HG03521 (cell line): ENCODE measurements at regions not wholly inside any gene's neighbourhood (a gene's known extent, or its start where the extent isn't known, plus 50 kb on each side); places are given as distances from the start of the nearest gene placed in this dataset.
"Not testable (repeated sequence)": the region's sequence is repeated elsewhere in the genome, so short reads cannot be mapped to it uniquely, and the experiment has no call there.

Experiments
- ATAC-seq: cut with Tn5 transposase; IDR thresholded peaks from one replicate; pipeline ENCODE4 v1.9.1; 2021; ENCODE audit warnings: mild to moderate bottlenecking, moderate library complexity; ENCODE audit not compliant: unreplicated experiment

- ATAC-seq, result no peak
These were observed 799.3 kb downstream of the TBC1D32 start for GRCh38 chr6:120534954-120535353.

GRCh38 chr6:120526576-120526975 lies 807.7 kb downstream of the TBC1D32 start:
- no peak for ATAC-seq

- no peak for ATAC-seq
These were observed 819.7 kb downstream of the TBC1D32 start for GRCh38 chr6:120514544-120514943.

- ATAC-seq, result no peak
These were observed 822.6 kb downstream of the TBC1D32 start for GRCh38 chr6:120511712-120512111.

- no peak for ATAC-seq
These were observed 835.6 kb downstream of the TBC1D32 start for GRCh38 chr6:120498711-120499110.

GRCh38 chr6:120496661-120497060 lies 837.6 kb downstream of the TBC1D32 start:
- ATAC-seq, result no peak

- no peak for ATAC-seq
These were observed 840.8 kb downstream of the TBC1D32 start for GRCh38 chr6:120493505-120493904.

GRCh38 chr6:120489941-120490340 lies 844.3 kb downstream of the TBC1D32 start:
- no peak for ATAC-seq

- ATAC-seq, result no peak
These were observed 850.1 kb downstream of the TBC1D32 start for GRCh38 chr6:120484146-120484545.

GRCh38 chr6:120478650-120479049 lies 855.6 kb downstream of the TBC1D32 start:
- ATAC-seq, result no peak

GRCh38 chr6:120473804-120474203 lies 860.5 kb downstream of the TBC1D32 start:
- no peak for ATAC-seq

GRCh38 chr6:120468486-120468885 lies 865.8 kb downstream of the TBC1D32 start:
- no peak for ATAC-seq

- no peak for ATAC-seq
These were observed 882.8 kb downstream of the TBC1D32 start for GRCh38 chr6:120451508-120451907.

- ATAC-seq, result no peak
These were observed 886.7 kb downstream of the TBC1D32 start for GRCh38 chr6:120447605-120448004.

GRCh38 chr6:120432840-120433239 lies 901.4 kb downstream of the TBC1D32 start:
- ATAC-seq, result not testable (repeated sequence)

GRCh38 chr6:120431841-120432240 lies 902.4 kb downstream of the TBC1D32 start:
- ATAC-seq, result no peak

GRCh38 chr6:120411394-120411793 lies 922.9 kb downstream of the TBC1D32 start:
- ATAC-seq, result no peak

GRCh38 chr6:120410586-120410985 lies 923.7 kb downstream of the TBC1D32 start:
- ATAC-seq, result no peak

GRCh38 chr6:120407696-120408095 lies 926.6 kb downstream of the TBC1D32 start:
- ATAC-seq, result no peak

GRCh38 chr6:120405947-120406346 lies 928.3 kb downstream of the TBC1D32 start:
- no peak for ATAC-seq

GRCh38 chr6:120395784-120396183 lies 938.5 kb downstream of the TBC1D32 start:
- ATAC-seq, result no peak

- no peak for ATAC-seq
These were observed 939.0 kb downstream of the TBC1D32 start for GRCh38 chr6:120395330-120395729.

- ATAC-seq, result no peak
These were observed 941.3 kb downstream of the TBC1D32 start for GRCh38 chr6:120392941-120393340.

- ATAC-seq, result no peak
These were observed 949.6 kb downstream of the TBC1D32 start for GRCh38 chr6:120384671-120385070.
